HG02884 (cell line): ENCODE measurements at regions not wholly inside any gene's neighbourhood (a gene's known extent, or its start where the extent isn't known, plus 50 kb on each side); places are given as distances from the start of the nearest gene placed in this dataset.
"Not testable (repeated sequence)": the region's sequence is repeated elsewhere in the genome, so short reads cannot be mapped to it uniquely, and the experiment has no call there.

ENCODE experiments used
- ATAC-seq: cut with Tn5 transposase; IDR thresholded peaks from one replicate; pipeline ENCODE4 v1.9.1; 2021; ENCODE audit warnings: mild to moderate bottlenecking, moderate library complexity; ENCODE audit not compliant: unreplicated experiment

DNA sequence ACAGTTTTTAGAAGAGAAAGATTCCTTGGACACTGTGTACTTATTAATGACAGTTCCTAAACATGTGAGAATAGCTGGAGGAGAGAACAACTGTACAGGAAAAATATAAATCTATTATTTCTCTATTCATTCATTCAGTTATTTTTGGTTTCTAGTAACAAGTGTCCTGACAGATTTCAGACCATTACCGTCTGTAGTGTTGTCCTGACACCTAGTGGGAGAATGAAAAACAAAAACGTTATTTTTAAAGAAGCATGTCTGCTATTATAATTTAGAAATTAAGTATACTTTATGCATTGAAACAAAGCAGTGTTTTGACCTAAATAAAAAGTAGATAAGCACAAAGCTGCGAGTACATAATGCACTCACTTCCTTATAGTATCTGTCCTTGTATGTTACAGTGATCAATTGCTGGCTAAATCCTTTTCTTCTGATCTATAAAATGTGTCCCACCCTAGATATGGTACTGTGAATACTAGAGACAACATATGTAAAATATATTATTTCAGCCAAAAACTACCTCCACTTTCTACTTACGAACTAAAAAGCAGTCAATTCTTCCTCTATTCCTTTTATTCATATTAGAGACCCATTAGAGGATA is 575.6 kb downstream of the ARL4A start:
- no peak for ATAC-seq

DNA sequence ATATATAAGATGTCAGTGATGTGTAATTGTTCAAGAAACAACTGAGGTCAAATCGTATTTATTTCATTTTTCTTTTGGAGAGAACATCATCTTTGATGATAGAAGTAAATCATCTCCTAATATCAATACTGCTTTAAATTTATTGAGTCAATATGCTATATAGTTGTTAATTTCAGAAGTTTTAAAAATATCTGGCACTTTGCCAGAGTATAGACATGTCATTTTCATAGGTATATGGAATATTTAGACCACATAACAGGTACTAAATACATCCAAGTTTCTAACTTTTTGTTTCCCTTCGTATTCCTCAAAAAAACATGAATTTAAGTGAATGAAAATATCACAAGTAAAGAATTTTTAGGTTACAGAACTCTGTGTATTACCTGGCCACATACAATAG is 577.8 kb downstream of the ARL4A start:
- ATAC-seq = no peak

DNA sequence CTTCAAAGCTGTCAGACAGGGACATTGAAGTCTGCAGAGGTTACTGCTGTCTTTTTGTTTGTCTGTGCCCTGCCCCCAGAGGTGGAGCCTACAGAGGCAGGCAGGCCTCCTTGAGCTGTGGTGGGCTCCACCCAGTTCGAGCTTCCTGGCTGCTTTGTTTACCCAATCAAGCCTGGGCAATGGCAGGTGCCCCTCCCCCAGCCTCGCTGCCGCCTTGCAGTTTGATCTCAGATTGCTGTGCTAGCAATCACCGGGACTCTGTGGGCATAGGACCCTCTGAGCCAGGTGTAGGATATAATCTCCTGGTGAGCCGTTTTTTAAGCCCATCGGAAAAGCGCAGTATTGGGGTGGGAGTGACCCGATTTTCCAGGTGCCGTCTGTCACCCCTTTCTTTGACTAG is 586.8 kb downstream of the ARL4A start:
- ATAC-seq = not testable (repeated sequence)

DNA sequence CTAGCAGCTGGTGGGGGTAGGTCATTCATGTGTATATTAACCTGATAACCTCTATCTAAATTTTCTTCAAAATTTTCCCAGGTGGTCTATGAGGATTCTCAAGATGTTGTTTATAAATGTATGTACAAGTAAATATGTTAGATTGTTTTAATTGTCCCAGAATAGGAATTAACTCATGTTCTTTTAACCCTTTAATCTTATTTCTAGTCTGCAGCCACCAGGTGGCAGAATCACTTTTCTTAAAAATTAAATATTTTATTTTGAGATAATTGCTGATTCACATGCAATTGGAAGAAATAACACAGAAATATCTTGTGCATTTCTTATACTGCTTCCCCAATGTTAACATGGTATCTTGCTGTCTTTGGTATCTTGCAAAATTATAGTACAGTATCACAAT is 589.5 kb downstream of the ARL4A start:
- ATAC-seq = no peak

DNA sequence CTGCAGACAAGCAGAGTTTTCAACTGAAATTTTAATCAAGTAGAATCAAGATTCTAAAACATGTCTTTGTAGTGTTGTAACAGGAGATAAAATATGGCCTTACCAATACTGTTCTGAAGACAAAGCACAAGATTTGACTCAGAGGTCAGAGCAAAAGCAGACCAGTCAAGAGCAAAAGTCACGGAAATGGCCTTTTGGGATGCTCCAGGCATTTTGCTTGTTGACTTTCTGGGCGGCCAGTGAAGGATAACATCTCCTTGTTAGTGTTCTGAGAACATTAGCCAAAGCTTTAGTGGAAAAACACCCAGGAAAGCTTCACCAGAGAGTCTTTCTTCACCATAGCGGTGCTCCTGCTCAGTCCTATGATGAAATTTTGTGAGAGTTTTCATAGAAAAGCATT is 590.6 kb downstream of the ARL4A start:
- no peak for ATAC-seq

DNA sequence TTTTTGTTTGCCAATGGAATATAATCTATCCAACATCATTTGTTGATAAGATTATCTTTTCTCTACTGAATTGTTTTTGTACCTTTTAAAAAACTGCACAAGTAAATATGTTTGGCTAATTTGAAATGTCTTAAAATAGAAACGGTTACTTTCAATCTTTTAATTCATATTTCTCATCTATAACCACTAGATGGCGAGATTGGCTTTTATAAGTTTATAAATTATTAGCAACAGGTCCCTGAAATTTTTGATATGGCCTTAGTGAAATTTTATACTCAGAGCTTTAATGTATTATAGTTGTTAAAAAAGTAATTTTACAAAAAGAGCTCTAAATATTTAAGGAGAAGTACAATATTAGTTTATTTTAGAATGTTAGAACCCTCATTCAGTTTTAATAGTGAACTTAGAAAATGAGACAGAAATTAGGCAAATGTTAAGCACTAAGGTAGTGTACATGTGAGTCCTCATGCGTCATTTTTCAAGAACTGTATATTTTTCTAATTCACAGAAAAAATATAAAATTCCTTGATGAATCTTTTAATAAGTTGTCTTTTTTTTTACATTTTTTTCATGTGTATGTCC is 592.5 kb downstream of the ARL4A start:
- no peak for ATAC-seq

DNA sequence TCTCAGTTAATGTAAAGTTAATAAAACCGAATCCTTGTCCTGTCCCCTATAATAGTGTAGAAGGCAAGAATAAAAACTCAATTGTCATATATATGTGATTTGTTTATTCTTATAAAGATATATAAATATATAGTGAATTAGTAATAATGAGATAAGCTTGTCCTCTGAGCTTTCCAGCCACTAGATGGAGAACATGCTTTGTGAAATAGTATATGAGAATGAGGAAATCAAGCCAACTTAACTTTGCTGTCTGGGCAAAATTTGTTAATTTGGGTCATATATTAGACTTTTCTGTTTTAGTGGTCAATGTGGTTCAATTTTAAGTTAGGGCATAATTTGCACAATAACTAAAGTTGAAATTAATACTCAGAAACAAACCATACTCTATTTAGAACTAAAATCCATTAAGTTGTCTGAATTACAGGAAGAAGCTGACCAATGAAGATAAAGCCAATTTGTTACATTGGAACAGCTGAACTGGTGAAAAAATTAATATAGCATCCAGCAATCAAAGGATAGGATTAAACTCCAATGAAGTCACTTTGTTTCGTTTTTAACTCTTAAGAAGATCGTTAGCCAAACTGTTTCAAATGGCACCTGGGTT is 595.0 kb downstream of the ARL4A start:
- ATAC-seq = no peak

DNA sequence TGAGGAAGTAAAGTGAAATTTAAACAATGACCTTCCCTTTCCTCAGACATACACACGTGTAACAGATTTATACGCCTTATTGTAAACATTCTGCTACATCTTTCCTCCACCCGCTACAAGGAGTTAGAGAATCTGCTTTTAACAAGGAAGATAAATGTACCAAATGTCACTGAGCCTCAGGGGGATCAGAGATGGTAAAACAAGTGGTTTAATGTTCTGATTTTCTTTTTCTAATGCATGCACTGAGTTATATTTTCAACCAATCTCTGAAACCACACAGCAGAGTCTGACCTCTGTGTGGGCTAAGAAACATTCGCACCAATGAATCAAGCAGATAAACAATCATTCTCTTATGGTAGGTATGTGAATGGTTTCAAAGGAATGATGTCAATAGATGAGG is 599.5 kb downstream of the ARL4A start:
- no peak for ATAC-seq

DNA sequence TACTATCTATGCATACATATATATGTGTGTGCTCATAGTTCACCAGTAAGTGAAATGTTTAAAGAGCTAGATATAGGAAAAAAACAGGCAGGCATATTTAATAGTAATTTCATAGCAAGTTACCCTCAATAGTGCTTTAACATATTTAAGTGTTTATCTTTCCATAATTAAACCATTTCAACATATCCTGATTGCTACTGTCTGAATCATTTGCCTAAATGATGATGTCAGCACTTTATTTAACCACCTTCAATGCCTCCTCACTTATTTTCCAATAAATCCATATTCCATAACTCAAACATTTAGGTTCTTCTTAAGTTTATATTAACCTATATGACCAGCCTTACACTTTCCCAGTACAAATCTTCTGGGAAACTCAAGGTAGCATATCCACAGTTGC is 601.1 kb downstream of the ARL4A start:
- no peak for ATAC-seq

DNA sequence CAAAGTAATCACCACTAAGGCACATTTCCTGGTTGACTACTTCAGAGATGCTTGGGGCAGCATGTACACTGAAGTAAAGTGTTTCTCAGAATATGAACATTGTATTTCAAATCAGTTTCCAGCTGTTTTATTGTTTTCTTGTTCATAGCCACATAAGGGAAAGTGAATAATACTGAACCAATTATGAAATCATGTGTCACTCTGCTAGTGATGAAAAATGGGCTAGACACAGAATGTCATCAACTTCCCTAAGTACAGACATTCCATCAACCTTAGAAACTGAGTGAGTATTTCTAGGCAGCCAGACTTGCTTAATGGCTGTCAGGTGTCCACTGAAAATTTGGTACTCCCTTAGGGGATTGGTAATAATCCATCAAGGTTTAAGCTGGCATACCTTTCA is 603.5 kb downstream of the ARL4A start:
- no peak for ATAC-seq

DNA sequence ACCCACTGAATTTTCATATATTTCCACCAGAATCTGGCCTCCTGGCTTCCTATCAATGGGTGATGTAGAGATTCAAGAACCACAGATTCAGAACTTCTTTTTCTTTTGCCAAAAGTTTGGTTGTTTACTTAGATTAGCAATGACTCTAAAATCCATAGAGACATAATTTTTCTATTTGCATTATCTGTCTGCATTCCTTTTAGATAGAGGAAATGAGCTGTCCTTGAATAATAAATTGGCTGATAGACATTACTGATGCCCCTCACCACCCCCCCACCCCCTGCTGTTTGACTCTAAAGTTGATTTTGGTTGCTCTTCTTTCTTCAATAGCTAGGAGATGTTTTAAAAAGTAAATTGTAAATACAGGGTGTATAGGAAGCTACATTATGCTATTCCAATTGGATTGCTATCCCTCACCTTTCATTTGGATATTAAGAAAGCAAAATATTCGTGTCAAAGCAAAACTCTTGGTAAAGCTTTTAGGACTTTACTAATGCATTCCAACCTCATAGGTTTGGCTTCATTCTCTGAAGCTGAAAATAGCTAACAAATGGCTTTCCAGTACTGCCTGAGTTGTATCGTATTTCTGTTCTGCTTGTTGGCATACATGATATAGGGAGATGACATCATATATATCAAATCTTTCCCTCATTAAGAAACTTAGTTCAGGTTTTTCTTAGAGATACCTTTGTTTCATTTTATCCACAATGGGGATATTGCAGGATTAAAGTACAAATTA is 606.0 kb downstream of the ARL4A start:
- ATAC-seq = no peak

DNA sequence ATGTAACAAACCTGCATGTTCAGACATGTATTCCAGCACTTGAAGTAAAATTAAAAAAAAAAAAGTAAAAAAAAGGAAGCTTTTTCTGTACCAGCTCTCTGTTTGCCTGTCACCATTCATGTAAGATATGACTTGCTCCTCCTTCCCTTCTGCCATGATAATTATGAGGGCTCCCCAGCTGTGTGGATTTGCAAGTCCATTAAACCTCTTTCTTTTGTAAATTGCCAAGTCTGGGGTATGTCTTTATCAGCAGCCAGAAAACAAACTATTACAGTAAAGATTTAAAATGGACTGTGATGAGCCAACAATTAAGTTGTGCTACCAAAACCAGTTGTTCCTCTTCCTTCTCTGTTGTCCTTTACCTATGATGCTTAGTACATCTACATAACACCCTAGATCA is 619.6 kb downstream of the ARL4A start:
- ATAC-seq = no peak

DNA sequence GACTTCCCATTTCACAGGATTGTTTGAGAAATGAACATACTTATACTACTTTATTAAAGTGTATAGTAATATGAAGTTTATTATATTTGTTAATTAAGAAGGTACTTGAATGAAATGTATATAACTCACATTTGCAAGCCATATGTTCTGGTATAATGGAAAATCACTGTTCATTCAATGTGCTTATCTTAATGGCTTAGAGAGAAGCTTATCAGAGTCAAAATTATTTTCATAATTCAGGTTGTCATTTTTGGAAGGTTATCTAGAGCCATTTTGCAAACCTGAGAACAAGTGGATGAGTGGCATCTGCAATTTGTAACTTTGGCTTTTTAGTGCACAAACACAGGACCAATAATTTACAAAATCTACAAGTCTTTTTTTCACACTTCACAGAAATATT is 621.0 kb downstream of the ARL4A start:
- no peak for ATAC-seq

DNA sequence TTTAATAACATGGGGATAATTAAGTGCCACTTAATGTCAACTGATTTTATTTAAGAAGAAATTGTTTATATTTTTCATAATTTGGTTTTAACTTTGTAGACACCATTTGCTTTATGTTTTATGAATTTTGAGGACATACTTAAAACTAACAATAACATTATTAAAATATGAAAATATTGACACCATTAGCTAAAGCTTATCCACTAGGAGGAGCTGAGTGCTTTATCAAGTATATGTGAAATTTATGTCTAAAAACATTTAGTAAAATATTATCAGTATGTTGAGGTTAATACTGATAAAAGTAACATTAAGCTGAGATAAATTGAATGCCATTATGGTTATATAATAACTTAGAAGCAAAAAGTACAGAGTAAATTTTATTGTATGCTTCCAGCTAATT is 622.1 kb downstream of the ARL4A start:
- ATAC-seq = no peak

DNA sequence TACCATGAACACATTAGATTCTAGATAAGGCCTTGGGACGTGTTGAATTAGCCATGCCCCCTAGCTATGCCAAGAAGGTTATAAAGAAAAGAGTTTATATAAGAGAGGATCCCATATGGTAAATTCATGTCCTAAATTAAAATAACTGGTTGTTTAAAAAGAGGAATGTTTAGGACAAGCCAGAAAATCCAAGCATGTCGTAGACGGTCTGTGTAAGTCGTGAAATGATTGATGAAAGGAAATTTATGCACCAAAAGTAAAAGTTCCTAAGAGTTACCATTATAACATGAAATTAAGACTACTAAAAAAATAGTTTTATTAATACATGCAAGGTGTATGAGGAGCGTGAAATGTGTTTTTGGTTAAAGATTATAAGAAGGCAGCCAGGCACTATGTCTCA is 624.9 kb downstream of the ARL4A start:
- no peak for ATAC-seq

DNA sequence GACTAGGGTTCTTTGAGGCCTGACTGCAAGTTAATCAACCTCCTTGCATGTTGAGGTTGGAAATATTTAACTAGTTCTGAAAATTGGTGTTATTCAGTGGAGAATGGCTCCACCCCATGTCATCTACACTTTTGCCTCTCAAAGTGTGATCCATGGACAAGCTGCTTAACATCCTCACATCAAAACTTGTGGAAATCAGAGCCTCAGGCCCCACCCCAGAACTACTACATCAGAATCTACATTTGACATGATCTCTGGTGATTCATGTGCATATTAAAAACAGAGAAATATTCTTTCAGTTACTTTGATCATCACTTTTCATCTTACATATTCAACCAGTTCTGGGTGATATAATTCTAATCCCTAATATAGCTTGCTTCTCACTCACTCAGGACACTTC is 632.9 kb downstream of the ARL4A start:
- no peak for ATAC-seq

DNA sequence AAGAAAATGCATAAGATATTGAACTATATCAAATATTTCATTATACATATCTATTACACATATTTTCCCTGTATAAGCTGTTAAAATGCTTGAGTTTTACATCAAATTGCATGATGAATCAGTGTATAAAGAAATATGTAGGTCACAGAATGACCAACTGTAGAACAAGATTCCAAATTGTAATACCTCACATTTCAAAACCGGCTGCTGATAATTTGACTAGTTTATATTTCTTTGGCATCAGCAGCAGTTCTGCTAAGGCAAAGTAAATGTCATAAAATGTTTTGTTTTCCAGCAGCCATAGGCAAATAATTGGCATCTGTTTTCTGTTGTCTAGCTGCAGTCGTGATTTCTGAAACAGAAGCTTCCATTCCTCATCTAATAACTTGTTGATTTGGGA is 633.9 kb downstream of the ARL4A start:
- ATAC-seq = no peak

DNA sequence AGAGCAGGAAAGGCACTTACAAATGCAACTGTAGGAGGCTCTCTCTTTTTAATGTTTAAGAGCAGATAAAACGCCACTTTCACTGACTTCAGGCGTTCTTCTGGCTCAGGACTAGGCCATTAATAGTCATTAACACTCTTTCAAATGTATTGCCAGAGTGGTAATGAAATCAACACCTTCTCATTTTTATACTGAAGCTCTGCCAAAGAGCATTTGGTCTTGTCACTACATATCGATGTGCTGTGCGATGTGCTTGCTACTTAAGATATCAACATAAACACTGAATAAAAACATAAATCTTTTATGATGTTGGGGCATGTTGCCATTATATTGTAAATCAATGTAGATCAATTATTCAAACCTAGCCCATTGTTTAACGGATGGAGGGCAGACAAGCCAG is 634.7 kb downstream of the ARL4A start:
- no peak for ATAC-seq

DNA sequence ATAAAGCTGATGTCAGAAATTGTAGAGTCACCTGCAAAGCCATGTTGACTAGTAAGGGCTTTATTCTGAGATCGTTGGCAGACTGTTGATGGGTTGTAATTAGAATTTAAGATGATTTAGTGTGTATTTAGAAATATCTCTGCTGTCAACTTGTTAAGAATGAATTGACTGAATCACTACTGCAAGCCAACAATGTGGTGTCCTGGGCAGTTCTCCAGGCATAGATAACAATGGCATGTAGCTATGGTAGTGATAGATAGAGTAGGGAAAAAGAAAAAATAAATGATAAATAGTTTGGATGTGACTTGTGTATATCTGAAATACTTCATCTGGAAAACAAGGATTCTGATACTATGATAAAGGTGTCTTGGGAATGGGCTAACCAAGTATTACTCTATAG is 640.2 kb downstream of the ARL4A start:
- ATAC-seq = no peak

DNA sequence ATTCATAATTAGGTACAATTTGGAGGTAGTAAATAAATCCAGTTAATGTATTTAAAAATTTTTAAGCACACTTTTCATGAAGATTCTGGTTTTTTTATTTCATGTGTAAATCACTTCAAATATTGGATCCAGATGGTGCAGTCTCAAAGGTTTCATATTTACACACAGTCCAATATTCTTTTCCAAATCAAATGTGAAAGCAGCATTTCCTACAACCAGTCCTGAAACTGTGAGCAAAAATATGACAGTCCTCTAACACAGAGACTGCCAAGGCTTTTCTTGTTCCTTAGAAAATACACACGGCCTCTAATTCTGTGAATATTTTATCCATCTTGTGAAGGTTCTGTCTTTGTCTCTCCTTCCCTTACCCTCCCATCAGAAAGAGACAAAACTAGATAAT is 645.9 kb downstream of the ARL4A start:
- no peak for ATAC-seq

DNA sequence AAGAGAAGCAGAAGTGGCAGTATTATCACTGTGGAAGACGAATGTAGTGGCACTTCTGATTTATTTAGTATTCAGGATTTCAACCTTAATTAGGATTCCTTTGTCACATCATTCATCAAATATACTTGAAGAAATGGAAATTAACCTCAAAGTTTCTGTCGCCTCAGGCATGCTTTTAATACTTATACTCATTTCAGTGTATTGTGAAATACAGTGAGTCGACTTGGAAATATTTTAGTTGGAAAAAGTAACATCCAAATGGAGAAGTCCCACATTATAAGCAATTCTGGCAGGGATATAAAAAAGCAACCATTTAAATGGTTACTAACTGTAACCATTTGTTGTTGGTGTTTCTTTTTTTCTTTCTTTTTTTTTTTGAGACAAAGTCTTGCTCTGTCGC is 648.8 kb downstream of the ARL4A start:
- no peak for ATAC-seq

DNA sequence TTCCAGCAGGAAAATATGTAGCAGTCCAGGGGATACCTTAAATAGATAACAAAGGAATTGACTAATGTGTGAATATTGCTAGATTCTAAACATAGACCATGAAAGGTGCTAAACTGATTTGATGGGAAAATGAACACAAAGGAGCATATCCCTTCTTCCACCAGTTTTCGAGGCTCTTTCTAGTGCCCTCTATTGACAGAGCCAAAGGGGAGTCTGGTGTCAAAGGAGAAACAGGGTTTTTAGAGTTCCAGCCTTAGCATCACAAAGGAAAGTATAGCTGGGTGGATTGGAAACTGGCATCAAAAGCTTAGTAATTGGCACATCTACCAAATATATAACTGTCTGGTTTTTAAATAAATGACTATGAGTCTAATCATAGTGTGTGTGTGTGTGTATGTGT is 636.8 kb downstream of the ETV1 start:
- no peak for ATAC-seq
